Thoracic aorta (tissue), 2 donors: ENCODE measurements at regions not wholly inside any gene's neighbourhood (a gene's known extent, or its start where the extent isn't known, plus 50 kb on each side); places are given as distances from the start of the nearest gene placed in this dataset.

Source experiments
- ATAC-seq: fragments of 150-250 bp; one replicate; pipeline ENCODE4 v1.8.0; 2017; ENCODE audit warnings: low read depth; ENCODE audit not compliant: insufficient number of reproducible peaks, low FRiP score
- DNase-seq: peaks from one replicate; pipeline ENCODE4 v3.0.0-alpha.2; 2020; ENCODE audit warnings: low spot score
- H3K27ac ChIP-seq, 2 donors: fragments of 200-600 bp; sonication (generic); 1 replicate in 1 of 2; 2 replicates in 1 of 2; pipeline ENCODE4 v1.5.1; 2016; ENCODE audit warnings: mild to moderate bottlenecking in 2 of 2, moderate library complexity in 2 of 2
- H3K27me3 ChIP-seq: fragments of 200-600 bp; sonication (generic); replicated peaks from 2 replicates; pipeline ENCODE4 v1.6.0; 2016; ENCODE audit warnings: mild to moderate bottlenecking; ENCODE audit not compliant: insufficient read depth
- H3K36me3 ChIP-seq: fragments of 200-600 bp; sonication (generic); one replicate; pipeline ENCODE4 v1.5.1; 2016
- H3K4me1 ChIP-seq, 2 donors: fragments of 200-600 bp; sonication (generic); 1 replicate in 1 of 2; 2 replicates in 1 of 2; pipeline versions ENCODE4 v1.5.1 to v1.6.0; 2016; ENCODE audit warnings: low read depth in 2 of 2, mild to moderate bottlenecking in 1 of 2; ENCODE audit not compliant: control insufficient read depth in 1 of 2
- H3K4me3 ChIP-seq: fragments of 200-600 bp; sonication (generic); 2 replicates; pipeline ENCODE4 v1.5.1; 2016; ENCODE audit warnings: mild to moderate bottlenecking
- H3K9me3 ChIP-seq: fragments of 200-600 bp; sonication (generic); 2 replicates; pipeline ENCODE4 v1.5.1; 2016
- CTCF ChIP-seq: fragments of 200-600 bp; sonication (generic); IDR thresholded peaks from one replicate; pipeline ENCODE4 v1.5.1; 2019; ENCODE audit warnings: antibody characterized with exemption

GRCh38 chr20:60906555-60906954 is 345.5 kb upstream of the CDH4 start:
- DNase-seq (no peak), ATAC-seq (no peak)
- H3K27ac ChIP-seq = no peak overlapping the region
- no peaks in the 10 kb centered on the region for H3K27me3 ChIP-seq
- no peaks in the 10 kb centered on the region for H3K9me3 ChIP-seq
- no peaks in the 10 kb centered on the region for H3K4me1 ChIP-seq
- H3K36me3 ChIP-seq = no peaks in the 10 kb centered on the region
- no peak overlapping the region for H3K4me3 ChIP-seq
- no peak for TF ChIP-seq CTCF

- no peak for ATAC-seq
- Histone ChIP-seq H3K27ac (no peak overlapping the region), H3K27me3 (no peaks in the 10 kb centered on the region), H3K9me3 (no peaks in the 10 kb centered on the region), H3K4me1 (no peaks in the 10 kb centered on the region), H3K4me3 (no peak overlapping the region), H3K36me3 (no peaks in the 10 kb centered on the region)
- no peak for DNase-seq
- TF ChIP-seq CTCF = no peak
Observed at GRCh38 chr20:60913298-60913697, 338.8 kb upstream of the CDH4 start.

DNA sequence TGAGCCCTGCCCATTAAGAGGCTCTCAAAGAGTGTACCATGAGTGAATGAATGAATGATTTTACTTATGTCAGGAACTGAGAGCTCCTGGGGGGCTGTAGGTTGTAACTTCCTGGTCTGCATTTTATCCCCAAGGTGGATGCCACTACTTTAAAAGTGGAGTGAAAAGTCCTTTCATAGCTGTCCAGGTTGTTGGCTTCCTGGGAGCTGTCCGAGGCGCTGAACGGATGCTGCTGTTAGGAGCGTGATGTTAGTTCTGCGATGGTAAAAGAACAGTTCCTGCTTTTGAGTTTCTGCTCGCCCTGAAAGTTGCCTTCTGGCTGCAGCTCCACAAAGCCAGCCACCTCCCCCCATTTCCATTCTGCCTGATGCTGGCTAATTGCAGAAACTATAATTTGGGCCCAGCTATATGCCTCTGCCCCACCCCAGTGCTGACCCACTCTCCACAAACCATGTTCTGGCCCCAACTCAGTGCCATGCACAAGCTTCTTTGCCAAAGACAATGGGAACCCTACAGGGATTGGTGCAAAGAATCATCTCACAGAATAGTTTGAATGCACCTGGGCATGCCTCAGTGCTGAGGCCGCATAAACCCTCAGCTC is 330.9 kb upstream of the CDH4 start:
- H3K27me3 ChIP-seq = no peaks in the 10 kb centered on the region
- H3K4me3 ChIP-seq = no peak overlapping the region
- no peak for DNase-seq
- no peak for TF ChIP-seq CTCF
- H3K27ac ChIP-seq = no peak overlapping the region
- no peaks in the 10 kb centered on the region for H3K9me3 ChIP-seq
- H3K36me3 ChIP-seq = no peaks in the 10 kb centered on the region
- no peak for ATAC-seq
- H3K4me1 ChIP-seq = no peaks in the 10 kb centered on the region

- DNase-seq = no peak
- H3K4me1 ChIP-seq = no peaks in the 10 kb centered on the region
Observed at GRCh38 chr20:60926831-60927230, 325.2 kb upstream of the CDH4 start.

DNA sequence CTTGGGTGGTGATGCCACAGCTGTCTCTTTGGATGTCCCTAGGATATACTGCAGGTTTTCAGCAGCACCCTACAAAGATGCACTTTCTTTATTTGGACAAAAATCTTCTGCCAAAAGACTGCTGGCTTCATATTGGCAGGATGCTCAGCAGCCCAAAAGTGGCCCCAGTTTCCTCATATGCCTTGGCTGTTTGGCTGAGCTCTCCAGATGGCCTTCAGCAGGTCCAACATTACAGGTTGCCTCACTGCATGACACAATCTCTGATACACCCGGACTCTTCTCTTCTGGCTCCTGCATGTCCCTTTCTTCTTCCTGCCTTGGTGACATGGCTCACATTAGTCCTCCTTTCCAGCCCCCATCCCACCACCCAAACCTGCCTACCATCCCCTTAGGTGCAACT is 323.7 kb upstream of the CDH4 start:
- no peak for DNase-seq
- no peak for TF ChIP-seq CTCF
- H3K4me1 ChIP-seq = no peaks in the 10 kb centered on the region
- ATAC-seq = no peak
- H3K36me3 ChIP-seq = no peaks in the 10 kb centered on the region
- no peak overlapping the region for H3K4me3 ChIP-seq
- H3K9me3 ChIP-seq = no peaks in the 10 kb centered on the region
- no peak overlapping the region for H3K27ac ChIP-seq
- H3K27me3 ChIP-seq = no peaks in the 10 kb centered on the region

More at GRCh38 chr20:60926831-60927230, 325.2 kb upstream of the CDH4 start:
- Histone ChIP-seq H3K36me3 (no peaks in the 10 kb centered on the region), H3K27ac (no peak overlapping the region), H3K4me3 (no peak overlapping the region), H3K27me3 (no peaks in the 10 kb centered on the region), H3K9me3 (no peaks in the 10 kb centered on the region)
- no peak for TF ChIP-seq CTCF
- no peak for ATAC-seq
